ENCODE measurements at regions not wholly inside any gene's neighbourhood (a gene's known extent, or its start where the extent isn't known, plus 50 kb on each side); places are given as distances from the start of the nearest gene placed in this dataset.

- Histone ChIP-seq H3K36me3 (ENCODE audit: control insufficient read depth in 2 of 3, insufficient read depth in 3 of 3, low read length in 3 of 3) (no peaks in the 10 kb centered on the region), H3K9me3 (ENCODE audit: control insufficient read depth in 2 of 3, low read length in 3 of 3) (no peaks in the 10 kb centered on the region), H3K4me3 (ENCODE audit: low read length) (no peak overlapping the region), H3K27ac (ENCODE audit: low read depth, low read length) (no peak overlapping the region), H3K4me1 (ENCODE audit: control insufficient read depth in 2 of 2, insufficient read depth in 2 of 2, low read length in 2 of 2) (no peaks in the 10 kb centered on the region), H3K27me3 (ENCODE audit: control insufficient read depth in 2 of 2, insufficient read depth in 2 of 2, low read length in 2 of 2) (no peaks in the 10 kb centered on the region)
- DNase-seq (peak in 1 of 9 donors; percentile 11), ATAC-seq (no peak)
- Mint-ChIP-seq H3K4me3 (no peak overlapping the region), H3K4me1 (peaks cover 0 to 1% (median 0%) of the 10 kb centered on the region in 7 donors), H3K36me3 (no peaks in the 10 kb centered on the region), H3K9me3 (peaks cover 0 to 1% (median 0%) of the 10 kb centered on the region in 11 donors), H3K27me3 (peaks cover 0 to 12% (median 0%) of the 10 kb centered on the region in 5 donors), H3K27ac (no peak overlapping the region)
- intact Hi-C loops (cut with micrococcal nuclease): no loop called here
- CTCF ChIA-PET: no interaction called here
- POLR2A ChIA-PET: no interaction called here
Measured at GRCh38 chr20:63095718-63096654, 89.2 kb upstream of the BHLHE23 start.

GRCh38 chr20:63094767-63095499 lies 88.2 kb upstream of the BHLHE23 start:
- no peak overlapping the region for H3K27ac ChIP-seq (ENCODE audit: low read depth, low read length)
- Mint-ChIP-seq H3K27ac (no peak overlapping the region), H3K27me3 (peaks cover 0 to 12% (median 0%) of the 10 kb centered on the region in 5 donors), H3K4me3 (no peak overlapping the region), H3K9me3 (no peaks in the 10 kb centered on the region), H3K36me3 (no peaks in the 10 kb centered on the region), H3K4me1 (peaks cover 0 to 1% (median 0%) of the 10 kb centered on the region in 7 donors)
- H3K4me3 ChIP-seq (ENCODE audit: low read length): no peak overlapping the region
- H3K9me3 ChIP-seq (ENCODE audit: control insufficient read depth in 2 of 3, low read length in 3 of 3): no peaks in the 10 kb centered on the region
- no peaks in the 10 kb centered on the region for H3K4me1 ChIP-seq (ENCODE audit: control insufficient read depth in 2 of 2, insufficient read depth in 2 of 2, low read length in 2 of 2)
- intact Hi-C loops (cut with micrococcal nuclease): no loop called here
- no peaks in the 10 kb centered on the region for H3K36me3 ChIP-seq (ENCODE audit: control insufficient read depth in 2 of 3, insufficient read depth in 3 of 3, low read length in 3 of 3)
- ATAC-seq (no peak), DNase-seq (peak in 1 of 9 donors; percentile 13)
- no peaks in the 10 kb centered on the region for H3K27me3 ChIP-seq (ENCODE audit: control insufficient read depth in 2 of 2, insufficient read depth in 2 of 2, low read length in 2 of 2)
- ChIA-PET POLR2A (no interaction called here), CTCF (no interaction called here)

- intact Hi-C loops (cut with micrococcal nuclease): no loop called here
- DNase-seq: peak in 1 of 9 donors; percentile 15
- H3K27ac Mint-ChIP-seq: no peak overlapping the region
- H3K27me3 Mint-ChIP-seq: peaks cover 0 to 12% (median 0%) of the 10 kb centered on the region in 5 donors
- Histone ChIP-seq H3K27ac (ENCODE audit: low read depth, low read length) (no peak overlapping the region), H3K27me3 (ENCODE audit: control insufficient read depth in 2 of 2, insufficient read depth in 2 of 2, low read length in 2 of 2) (no peaks in the 10 kb centered on the region), H3K4me1 (ENCODE audit: control insufficient read depth in 2 of 2, insufficient read depth in 2 of 2, low read length in 2 of 2) (no peaks in the 10 kb centered on the region), H3K36me3 (ENCODE audit: control insufficient read depth in 2 of 3, insufficient read depth in 3 of 3, low read length in 3 of 3) (no peaks in the 10 kb centered on the region), H3K9me3 (ENCODE audit: control insufficient read depth in 2 of 3, low read length in 3 of 3) (no peaks in the 10 kb centered on the region), H3K4me3 (ENCODE audit: low read length) (no peak overlapping the region)
- H3K36me3 Mint-ChIP-seq: no peaks in the 10 kb centered on the region
- peaks cover 0 to 1% (median 0%) of the 10 kb centered on the region in 7 donors for H3K4me1 Mint-ChIP-seq
- CTCF ChIA-PET: no interaction called here
- POLR2A ChIA-PET: no interaction called here
- no peak overlapping the region for H3K4me3 Mint-ChIP-seq
- no peak for ATAC-seq
- no peaks in the 10 kb centered on the region for H3K9me3 Mint-ChIP-seq
Measured at GRCh38 chr20:63093966-63094766, 87.4 kb upstream of the BHLHE23 start.

GRCh38 chr20:63092660-63093215 lies 86.0 kb upstream of the BHLHE23 start:
- DNase-seq (peak in 1 of 9 donors; percentile 11), ATAC-seq (no peak)
- Mint-ChIP-seq H3K27ac (no peak overlapping the region), H3K36me3 (no peaks in the 10 kb centered on the region), H3K27me3 (peaks cover 0 to 18% (median 0%) of the 10 kb centered on the region in 5 donors), H3K4me1 (peaks cover 0 to 1% (median 0%) of the 10 kb centered on the region in 7 donors), H3K4me3 (no peak overlapping the region), H3K9me3 (no peaks in the 10 kb centered on the region)
- Histone ChIP-seq H3K9me3 (ENCODE audit: control insufficient read depth in 2 of 3, low read length in 3 of 3) (no peaks in the 10 kb centered on the region), H3K27me3 (ENCODE audit: control insufficient read depth in 2 of 2, insufficient read depth in 2 of 2, low read length in 2 of 2) (no peaks in the 10 kb centered on the region), H3K27ac (ENCODE audit: low read depth, low read length) (no peak overlapping the region), H3K4me3 (ENCODE audit: low read length) (no peak overlapping the region), H3K4me1 (ENCODE audit: control insufficient read depth in 2 of 2, insufficient read depth in 2 of 2, low read length in 2 of 2) (no peaks in the 10 kb centered on the region), H3K36me3 (ENCODE audit: control insufficient read depth in 2 of 3, insufficient read depth in 3 of 3, low read length in 3 of 3) (no peaks in the 10 kb centered on the region)
- POLR2A ChIA-PET: no interaction called here
- CTCF ChIA-PET: no interaction called here
- intact Hi-C loops (cut with micrococcal nuclease): no loop called here

- H3K4me3 ChIP-seq (ENCODE audit: low read length): no peak overlapping the region
- H3K36me3 Mint-ChIP-seq: no peaks in the 10 kb centered on the region
- peaks cover 0 to 22% (median under 1%) of the 10 kb centered on the region in 5 donors for H3K27me3 Mint-ChIP-seq
- no peaks in the 10 kb centered on the region for H3K9me3 ChIP-seq (ENCODE audit: control insufficient read depth in 2 of 3, low read length in 3 of 3)
- H3K4me1 Mint-ChIP-seq: peaks cover 0 to 1% (median 0%) of the 10 kb centered on the region in 7 donors
- no peak overlapping the region for H3K27ac ChIP-seq (ENCODE audit: low read depth, low read length)
- intact Hi-C loops (cut with micrococcal nuclease): no loop called here
- ChIA-PET POLR2A (no interaction called here), CTCF (no interaction called here)
- peak in 2 of 9 donors; percentile 1 to 14 for DNase-seq
- no peaks in the 10 kb centered on the region for H3K36me3 ChIP-seq (ENCODE audit: control insufficient read depth in 2 of 3, insufficient read depth in 3 of 3, low read length in 3 of 3)
- H3K27me3 ChIP-seq (ENCODE audit: control insufficient read depth in 2 of 2, insufficient read depth in 2 of 2, low read length in 2 of 2): no peaks in the 10 kb centered on the region
- H3K27ac Mint-ChIP-seq: no peak overlapping the region
- no peak for ATAC-seq
- no peaks in the 10 kb centered on the region for H3K9me3 Mint-ChIP-seq
- no peaks in the 10 kb centered on the region for H3K4me1 ChIP-seq (ENCODE audit: control insufficient read depth in 2 of 2, insufficient read depth in 2 of 2, low read length in 2 of 2)
- H3K4me3 Mint-ChIP-seq: peak overlapping the region in 1 of 10 donors; percentile 30
Measured at GRCh38 chr20:63091901-63092659, 85.3 kb upstream of the BHLHE23 start.

All from naive thymus-derived CD4-positive, alpha-beta T cell (primary cell).